ENCODE measurements at regions not wholly inside any gene's neighbourhood (a gene's known extent, or its start where the extent isn't known, plus 50 kb on each side); places are given as distances from the start of the nearest gene placed in this dataset.

DNA sequence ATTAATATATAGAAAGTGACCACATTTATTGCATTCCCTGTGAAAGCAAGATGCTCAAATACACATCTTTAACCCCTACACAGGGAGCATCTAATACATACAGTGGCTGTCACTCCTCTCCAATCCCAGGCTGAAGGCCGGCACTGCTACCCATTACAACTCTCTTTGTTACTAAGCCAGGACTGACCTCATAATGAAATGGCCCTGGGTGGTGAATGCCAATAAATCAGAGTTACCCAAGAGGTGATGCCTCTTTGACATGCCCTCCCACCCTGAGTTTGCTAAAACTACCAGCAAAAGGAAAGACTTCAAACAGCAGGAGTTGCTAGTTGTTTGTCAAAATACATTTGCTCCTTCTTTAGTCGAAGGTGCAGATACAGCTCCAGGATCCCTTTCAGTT is 214.2 kb downstream of the FOXA2 start:
- TF ChIP-seq, protein P1, sequence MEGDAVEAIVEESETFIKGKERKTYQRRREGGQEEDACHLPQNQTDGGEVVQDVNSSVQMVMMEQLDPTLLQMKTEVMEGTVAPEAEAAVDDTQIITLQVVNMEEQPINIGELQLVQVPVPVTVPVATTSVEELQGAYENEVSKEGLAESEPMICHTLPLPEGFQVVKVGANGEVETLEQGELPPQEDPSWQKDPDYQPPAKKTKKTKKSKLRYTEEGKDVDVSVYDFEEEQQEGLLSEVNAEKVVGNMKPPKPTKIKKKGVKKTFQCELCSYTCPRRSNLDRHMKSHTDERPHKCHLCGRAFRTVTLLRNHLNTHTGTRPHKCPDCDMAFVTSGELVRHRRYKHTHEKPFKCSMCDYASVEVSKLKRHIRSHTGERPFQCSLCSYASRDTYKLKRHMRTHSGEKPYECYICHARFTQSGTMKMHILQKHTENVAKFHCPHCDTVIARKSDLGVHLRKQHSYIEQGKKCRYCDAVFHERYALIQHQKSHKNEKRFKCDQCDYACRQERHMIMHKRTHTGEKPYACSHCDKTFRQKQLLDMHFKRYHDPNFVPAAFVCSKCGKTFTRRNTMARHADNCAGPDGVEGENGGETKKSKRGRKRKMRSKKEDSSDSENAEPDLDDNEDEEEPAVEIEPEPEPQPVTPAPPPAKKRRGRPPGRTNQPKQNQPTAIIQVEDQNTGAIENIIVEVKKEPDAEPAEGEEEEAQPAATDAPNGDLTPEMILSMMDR (IDR thresholded peaks at IDR 0.05), result no peak
- TF ChIP-seq POLR2A (IDR thresholded peaks at IDR 0.05), result no peak

Measured in stomach (tissue), 4 donors.